Erythroblast (primary cell): ENCODE measurements at regions not wholly inside any gene's neighbourhood (a gene's known extent, or its start where the extent isn't known, plus 50 kb on each side); places are given as distances from the start of the nearest gene placed in this dataset.

Experiments used
- GATA1 ChIP-seq: IDR thresholded peaks from 2 replicates; pipeline ENCODE4 v1.6.1; 2011; ENCODE audit warnings: low read depth, mild to moderate bottlenecking, control low read depth, low read length, moderate library complexity
- POLR2A ChIP-seq: IDR thresholded peaks from 2 replicates; pipeline ENCODE4 v1.6.1; 2011; ENCODE audit warnings: mild to moderate bottlenecking, low read length

DNA sequence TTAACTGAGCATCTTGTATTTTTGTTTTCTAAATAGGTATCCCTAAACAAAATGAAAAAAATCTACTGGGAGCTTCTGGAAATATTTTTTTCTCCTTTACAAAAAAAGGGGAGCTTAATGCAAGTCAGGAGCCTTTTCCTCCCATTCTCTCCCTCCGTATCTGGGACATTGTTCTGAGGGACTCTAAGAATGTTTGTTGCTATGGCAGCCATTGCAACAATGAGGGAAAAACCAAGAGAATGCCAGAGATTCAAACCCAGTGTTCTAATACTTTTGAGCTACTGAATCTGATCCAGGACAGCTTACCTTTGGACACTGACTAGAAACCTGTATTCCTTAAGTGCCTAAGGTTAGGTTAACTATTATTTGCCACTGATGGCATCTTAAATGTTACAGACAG, 485.7 kb upstream of the HS3ST1 start:
- TF ChIP-seq POLR2A (no peak), GATA1 (no peak)
